ENCODE measurements at regions not wholly inside any gene's neighbourhood (a gene's known extent, or its start where the extent isn't known, plus 50 kb on each side); places are given as distances from the start of the nearest gene placed in this dataset.

DNA sequence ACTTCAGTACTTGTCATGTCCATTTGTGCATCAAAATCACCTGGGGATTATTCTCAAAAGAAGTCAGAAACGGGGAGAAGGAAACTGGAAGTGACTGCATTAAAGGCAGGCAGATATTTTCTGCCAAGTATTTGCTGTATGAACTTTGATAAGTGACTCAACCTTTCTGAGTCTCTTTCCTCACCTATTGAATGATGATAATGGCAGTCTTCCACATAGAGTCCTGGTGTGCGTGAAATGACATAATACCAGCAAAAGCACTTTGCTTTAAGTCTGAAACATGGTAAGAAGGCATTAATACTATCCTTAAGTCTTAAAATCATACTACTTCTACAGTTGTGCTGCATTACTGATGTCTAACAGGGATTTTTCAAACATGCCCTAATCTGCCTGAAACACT is 278.5 kb downstream of the ADAMTS20 start:
- no peak for TF ChIP-seq EZH2 (IDR thresholded peaks at IDR 0.05; ENCODE audit: low read length, unreplicated experiment)
- TF ChIP-seq, protein P1, sequence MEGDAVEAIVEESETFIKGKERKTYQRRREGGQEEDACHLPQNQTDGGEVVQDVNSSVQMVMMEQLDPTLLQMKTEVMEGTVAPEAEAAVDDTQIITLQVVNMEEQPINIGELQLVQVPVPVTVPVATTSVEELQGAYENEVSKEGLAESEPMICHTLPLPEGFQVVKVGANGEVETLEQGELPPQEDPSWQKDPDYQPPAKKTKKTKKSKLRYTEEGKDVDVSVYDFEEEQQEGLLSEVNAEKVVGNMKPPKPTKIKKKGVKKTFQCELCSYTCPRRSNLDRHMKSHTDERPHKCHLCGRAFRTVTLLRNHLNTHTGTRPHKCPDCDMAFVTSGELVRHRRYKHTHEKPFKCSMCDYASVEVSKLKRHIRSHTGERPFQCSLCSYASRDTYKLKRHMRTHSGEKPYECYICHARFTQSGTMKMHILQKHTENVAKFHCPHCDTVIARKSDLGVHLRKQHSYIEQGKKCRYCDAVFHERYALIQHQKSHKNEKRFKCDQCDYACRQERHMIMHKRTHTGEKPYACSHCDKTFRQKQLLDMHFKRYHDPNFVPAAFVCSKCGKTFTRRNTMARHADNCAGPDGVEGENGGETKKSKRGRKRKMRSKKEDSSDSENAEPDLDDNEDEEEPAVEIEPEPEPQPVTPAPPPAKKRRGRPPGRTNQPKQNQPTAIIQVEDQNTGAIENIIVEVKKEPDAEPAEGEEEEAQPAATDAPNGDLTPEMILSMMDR (conservative IDR thresholded peaks at IDR 0.05; ENCODE audit: low read depth, low read length), result no peak

All from PC-3 (cell line).